NOMO-1 treated with DMSO at 0.1 percent for 48 hours (cell line): ENCODE measurements at regions not wholly inside any gene's neighbourhood (a gene's known extent, or its start where the extent isn't known, plus 50 kb on each side); places are given as distances from the start of the nearest gene placed in this dataset.

Experiments used
- DNase-seq: peaks from one replicate; lab custom pipeline; 2025; ENCODE audit not compliant: unreplicated experiment; lab: John Stamatoyannopoulos, UW

GRCh38 chr11:112881461-112881860 lies 79.8 kb upstream of the NCAM1 start:
- DNase-seq: no peak

DNA sequence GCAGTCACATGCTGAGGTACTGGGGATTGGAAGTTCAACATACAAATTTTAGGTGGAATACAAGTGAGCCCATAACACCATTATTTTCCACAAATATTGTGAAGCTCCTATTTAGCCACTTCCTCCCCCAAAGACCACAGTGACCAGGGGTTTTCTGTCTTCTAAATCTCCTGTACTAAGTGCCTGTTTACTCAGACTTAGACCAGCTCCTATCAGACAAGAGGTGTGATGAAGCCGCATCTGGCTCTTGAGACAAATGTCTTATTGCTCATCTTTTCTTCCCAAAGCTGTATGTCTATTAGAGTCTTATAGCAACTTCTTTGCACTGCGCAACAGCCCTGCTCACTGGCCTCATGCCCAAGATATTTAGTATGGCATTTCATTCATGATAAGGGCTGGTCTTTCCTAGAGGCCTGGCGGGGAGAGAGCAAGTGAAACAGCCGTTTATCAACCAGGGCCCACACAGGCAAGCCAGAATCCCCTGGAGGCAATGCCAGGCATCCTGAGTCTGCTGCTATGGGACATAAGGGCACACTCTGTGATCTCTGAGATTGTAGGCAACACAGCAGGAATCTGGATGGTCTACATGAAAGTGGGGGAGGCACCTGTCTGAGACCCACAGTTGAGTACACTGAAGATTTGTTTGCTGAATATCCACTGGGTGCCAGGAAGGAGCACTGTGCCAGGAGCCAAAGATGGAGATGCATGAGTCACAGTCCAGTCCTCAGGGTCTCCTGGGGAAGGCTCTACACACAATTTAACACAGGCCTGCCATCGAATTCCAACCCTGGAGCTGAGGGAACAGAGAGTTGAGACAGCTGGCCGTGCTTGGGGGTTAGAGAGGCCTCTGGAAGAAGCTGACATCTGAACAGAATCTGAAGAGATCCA lies 78.5 kb upstream of the NCAM1 start:
- no peak for DNase-seq

DNA sequence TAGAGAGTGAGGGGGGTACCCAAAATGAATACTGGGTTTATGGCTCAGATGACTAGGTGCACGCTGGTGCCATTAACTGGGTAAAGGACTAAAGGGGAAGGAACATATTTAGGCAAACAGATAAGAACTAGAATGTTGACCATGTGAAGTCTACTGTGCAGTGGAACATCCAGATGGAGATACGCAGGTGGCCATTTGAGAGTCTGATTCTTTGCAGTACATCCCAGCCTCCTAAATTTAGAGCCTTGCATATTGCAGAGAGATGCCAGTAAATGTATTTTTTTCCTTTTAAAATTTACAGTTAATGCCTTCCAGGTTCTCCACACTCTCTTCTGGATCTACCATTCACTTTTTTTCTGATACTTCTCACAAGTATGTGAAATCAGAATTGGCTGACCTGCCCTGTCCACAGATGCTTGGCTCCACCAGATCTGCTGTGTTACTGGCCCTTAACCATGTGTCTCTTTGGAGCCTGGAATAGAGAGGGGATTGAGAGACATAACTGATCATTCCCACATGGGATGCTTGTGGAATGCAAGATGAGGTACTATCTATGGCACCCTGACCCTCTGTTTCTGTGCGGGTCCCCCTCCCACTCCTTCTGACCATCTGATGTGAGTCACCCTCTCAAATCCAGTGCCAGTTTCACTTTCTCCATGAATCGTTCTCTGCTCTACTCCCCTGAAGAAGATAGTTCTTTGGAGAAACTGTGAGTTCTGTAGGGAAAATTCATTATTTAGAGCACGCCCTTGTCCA lies 77.0 kb upstream of the NCAM1 start:
- no peak for DNase-seq

DNA sequence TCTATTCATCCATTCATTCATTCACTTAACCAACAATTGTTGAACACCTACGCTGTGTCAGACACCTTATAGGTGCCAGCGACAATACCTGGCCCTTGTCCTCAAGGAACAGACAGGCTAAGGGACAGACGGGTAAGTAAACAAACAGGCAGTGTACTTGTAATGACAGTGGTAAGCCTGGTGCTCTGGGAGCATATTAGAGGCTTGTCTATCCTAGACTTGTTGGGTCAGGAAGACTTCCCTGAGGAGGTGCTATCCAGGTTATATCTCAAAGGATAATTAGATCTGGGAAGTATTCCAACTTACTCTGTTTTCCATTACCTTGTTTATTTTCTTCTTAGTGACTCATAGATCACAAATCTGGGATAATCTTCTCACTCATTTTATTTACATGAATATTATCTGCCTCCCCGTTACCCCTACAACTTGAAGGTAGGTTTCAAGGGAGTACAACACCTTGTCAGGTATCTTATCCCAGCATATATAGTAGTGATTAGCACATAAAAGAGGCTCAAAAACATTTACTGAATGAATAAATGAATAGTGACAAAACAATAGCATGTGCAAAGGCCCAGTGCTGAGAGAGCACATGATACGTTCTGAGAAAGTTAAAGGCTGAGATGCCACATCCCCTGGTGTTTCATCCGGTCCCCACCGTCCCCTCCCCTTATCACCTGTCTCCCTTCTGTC lies 75.3 kb upstream of the NCAM1 start:
- no peak for DNase-seq

GRCh38 chr11:112886434-112887370 lies 74.5 kb upstream of the NCAM1 start:
- no peak for DNase-seq

- no peak for DNase-seq
Measured at GRCh38 chr11:112889446-112889845, 71.8 kb upstream of the NCAM1 start.

GRCh38 chr11:112899235-112900006 lies 61.8 kb upstream of the NCAM1 start:
- no peak for DNase-seq

DNA sequence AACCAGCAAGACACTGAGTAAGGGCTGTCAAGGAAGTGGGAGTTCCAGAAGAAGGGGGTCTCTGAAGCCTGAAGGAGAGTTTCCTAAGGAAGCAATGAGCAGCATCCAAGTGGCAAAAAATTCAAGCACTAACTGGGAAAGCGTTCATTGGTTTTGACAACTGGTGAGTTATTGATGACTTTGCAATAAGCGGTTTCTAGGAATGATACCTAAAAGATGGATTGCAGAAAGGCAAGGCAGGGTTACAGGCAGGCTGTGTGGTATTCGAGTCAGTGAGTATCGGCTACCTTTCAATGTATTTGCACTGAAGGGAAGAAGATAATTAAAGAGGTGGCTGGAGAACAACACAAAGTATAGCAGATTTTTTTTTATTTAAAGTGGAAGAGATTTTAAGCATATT lies 59.3 kb upstream of the NCAM1 start:
- no peak for DNase-seq

- DNase-seq: no peak
Measured at GRCh38 chr11:112902361-112903011, 58.7 kb upstream of the NCAM1 start.

DNA sequence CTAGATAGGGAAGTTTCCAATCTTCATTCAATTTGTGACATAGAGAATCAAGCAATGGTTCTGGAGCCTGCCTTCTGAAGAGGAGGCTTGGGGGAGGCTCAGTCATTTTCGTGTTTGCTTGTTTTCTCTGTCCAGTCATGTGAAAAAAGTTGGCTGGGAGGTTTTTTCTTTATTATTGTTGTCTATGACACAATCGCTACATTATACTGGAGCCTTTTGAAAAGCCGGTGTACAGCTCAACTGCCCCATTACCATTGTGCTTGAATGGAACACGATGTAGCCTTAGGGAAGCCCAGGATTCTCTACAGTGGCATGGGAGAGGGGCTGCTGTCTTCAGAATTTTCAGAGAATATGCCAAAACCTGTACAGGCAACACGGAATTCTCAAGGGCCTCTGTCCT lies 57.9 kb upstream of the NCAM1 start:
- no peak for DNase-seq

DNA sequence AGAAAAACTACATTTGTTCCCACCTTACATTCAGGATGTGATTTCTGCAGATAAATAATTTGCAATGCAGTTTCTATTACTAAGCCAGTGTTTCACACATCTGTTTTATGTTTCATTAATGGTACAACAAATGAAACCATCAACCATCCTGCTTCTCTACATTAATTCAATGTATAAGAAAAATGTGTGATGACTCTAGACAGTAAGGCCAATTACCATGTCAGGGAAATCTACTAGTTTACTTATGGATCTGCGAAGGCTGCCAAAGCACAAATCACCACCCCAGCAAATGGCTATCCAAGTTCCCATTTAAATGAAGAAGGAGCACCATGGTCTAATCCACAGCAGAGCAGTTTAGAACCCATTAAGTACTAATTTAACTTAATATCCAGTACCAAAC lies 50.1 kb upstream of the NCAM1 start:
- no peak for DNase-seq
